ENCODE measurements at regions not wholly inside any gene's neighbourhood (a gene's known extent, or its start where the extent isn't known, plus 50 kb on each side); places are given as distances from the start of the nearest gene placed in this dataset.

- TF ChIP-seq CTCF (IDR thresholded peaks at IDR 0.05) = no peak
- TF ChIP-seq POLR2A (IDR thresholded peaks at IDR 0.05) = no peak
Observed at GRCh38 chr16:16940351-16940750, 530.4 kb downstream of the XYLT1 start.

All from testis (tissue), 2 donors.